IPS-18c (cell line): ENCODE measurements at regions not wholly inside any gene's neighbourhood (a gene's known extent, or its start where the extent isn't known, plus 50 kb on each side); places are given as distances from the start of the nearest gene placed in this dataset.
"Not testable (repeated sequence)": the region's sequence is repeated elsewhere in the genome, so short reads cannot be mapped to it uniquely, and the experiment has no call there.

Source experiments
- H3K4me3 ChIP-seq: 2 replicates; pipeline ENCODE4 v1.7.0; 2013; ENCODE audit warnings: low read depth, mild to moderate bottlenecking, low read length, moderate library complexity; ENCODE audit not compliant: insufficient read depth
- H3K9me3 ChIP-seq: one replicate; pipeline ENCODE4 v1.6.1; 2013; ENCODE audit warnings: mild to moderate bottlenecking, low read length, moderate library complexity; ENCODE audit not compliant: control insufficient read depth, insufficient read depth

DNA sequence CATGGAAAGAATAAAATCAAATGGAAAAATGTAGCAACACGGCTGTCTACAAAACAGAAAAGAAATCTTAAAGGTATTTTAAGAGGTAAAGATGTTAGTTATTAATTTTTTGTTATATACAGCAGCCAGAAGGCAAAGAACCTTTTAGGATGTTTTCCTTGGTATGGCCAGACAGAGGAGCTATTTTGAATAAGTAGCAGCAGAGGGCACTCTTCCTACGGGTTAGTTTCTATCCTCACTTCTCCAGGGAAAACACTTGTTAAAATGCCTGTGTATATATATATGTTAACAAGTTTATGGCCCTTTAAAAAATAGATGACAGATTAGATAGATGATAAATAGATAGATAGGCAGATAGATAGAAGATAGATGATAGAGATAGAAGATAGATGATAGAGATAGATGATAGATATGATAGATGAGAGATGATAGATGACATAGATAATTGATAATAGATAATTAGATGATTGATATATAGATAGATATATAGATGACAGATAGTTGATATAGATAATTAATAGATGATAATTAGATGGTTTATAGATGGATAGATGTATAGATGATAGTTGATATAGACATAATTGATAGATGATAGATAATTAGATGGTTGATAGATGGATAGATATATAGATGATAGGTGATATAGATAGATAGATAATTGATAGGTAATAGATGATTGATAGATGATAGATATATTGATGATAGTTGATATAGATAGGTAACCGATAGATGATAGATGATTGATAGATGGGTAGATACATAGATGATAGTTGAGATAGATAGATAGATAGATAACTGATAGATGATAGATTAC lies 57.8 kb upstream of the WIPF3 start:
- H3K4me3 ChIP-seq, result no peak overlapping the region
- H3K9me3 ChIP-seq, result no peaks in the 10 kb centered on the region

- Histone ChIP-seq H3K9me3 (no peaks in the 10 kb centered on the region), H3K4me3 (no peak overlapping the region)
These were observed 56.5 kb upstream of the WIPF3 start for GRCh38 chr7:29749701-29750321.

GRCh38 chr7:29750373-29750940 lies 55.9 kb upstream of the WIPF3 start:
- not testable (repeated sequence) for H3K4me3 ChIP-seq, H3K9me3 ChIP-seq

- not testable (repeated sequence) for H3K4me3 ChIP-seq, H3K9me3 ChIP-seq
These were observed 55.3 kb upstream of the WIPF3 start for GRCh38 chr7:29751012-29751411.

GRCh38 chr7:29754874-29755490 lies 51.3 kb upstream of the WIPF3 start:
- Histone ChIP-seq H3K4me3 (no peak overlapping the region), H3K9me3 (no peaks in the 10 kb centered on the region)
